IPS-NIHi11 (cell line): ENCODE measurements at regions not wholly inside any gene's neighbourhood (a gene's known extent, or its start where the extent isn't known, plus 50 kb on each side); places are given as distances from the start of the nearest gene placed in this dataset.
"Not testable (repeated sequence)": the region's sequence is repeated elsewhere in the genome, so short reads cannot be mapped to it uniquely, and the experiment has no call there.

ENCODE experiments used
- DNase-seq: peaks from one replicate; pipeline ENCODE4 v3.0.0; 2012; ENCODE audit warnings: mixed read lengths, low spot score

DNA sequence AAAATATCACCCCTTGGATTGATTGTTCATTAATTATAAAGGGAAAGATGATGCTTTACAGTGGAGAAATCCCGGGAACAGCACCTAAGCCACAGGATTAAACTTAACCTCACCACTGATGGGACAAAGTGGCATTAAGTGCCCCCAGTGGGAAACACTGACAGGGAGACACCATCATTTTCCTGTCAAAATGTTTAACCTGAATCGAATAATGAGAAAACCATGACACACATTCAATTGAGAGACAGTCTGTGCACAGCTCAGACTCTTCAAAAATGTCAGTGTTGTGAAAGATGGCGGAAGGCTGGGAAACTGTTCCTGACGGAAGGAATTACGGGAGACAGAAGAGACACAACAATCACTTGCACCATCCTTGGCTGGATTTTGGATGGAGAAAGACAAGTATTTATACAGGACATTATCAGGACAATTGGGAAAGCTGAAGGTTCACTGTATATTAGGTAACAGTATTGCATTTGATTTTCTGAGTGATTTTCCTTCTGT is 111.8 kb upstream of the ASB18 start:
- DNase-seq: no peak

DNA sequence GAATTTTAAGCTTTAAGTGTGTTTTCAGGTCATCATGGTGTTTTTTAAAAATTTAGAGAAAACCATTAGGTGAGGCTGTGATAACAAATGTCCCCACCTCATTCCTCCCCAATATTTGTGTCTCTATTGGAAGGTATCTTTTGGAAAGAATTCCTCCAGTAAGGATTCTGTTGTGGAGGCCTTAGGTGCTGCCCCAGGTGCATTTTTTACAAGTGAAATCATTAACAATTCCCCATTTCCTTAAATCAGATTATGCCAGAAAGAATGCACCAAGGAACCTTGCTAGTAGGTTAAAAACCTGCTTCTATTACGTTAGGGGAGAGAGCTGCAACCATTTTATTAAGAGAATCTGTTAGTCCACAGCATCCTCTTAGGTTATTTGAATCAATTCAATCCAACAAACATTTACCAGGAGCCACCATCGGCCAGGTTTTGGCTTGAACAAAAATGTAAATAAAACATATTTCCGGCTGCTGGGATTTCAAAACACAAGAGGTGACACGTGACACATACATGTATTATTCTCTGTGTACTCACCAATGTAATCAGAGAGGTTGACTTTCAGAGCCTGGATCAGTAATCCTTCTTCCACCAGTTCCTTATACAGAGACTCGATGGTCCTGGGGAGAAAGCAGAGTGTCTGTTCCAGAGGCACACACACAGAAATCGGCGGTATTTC is 112.5 kb upstream of the ASB18 start:
- DNase-seq: no peak

DNA sequence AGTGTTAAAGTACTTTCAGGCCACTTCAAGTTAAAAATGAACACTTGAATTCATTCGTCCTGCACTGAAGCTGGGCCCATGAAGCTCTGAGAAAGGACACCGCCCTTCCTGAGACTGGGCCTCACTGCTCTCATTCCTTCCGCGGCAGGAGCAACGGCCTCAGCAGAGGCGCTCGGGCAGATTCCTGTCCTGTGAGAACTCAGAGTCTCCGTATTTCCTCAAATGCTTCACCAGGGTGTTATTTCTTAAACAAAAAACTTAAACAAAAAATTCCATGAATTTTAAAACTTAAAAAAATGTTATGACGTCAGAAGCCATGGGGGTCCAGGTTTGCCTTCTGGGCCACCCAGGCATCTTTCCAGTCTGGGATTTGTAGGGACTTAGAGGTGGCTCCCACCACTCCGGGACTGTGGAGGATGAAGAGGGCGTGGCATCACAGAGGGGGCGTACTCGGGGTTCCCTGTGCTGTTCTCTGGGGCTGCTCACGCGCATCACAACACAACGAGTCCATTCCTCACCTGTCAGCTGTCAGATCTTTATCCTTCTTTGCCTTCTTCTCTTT is 115.9 kb upstream of the ASB18 start:
- DNase-seq: no peak

DNA sequence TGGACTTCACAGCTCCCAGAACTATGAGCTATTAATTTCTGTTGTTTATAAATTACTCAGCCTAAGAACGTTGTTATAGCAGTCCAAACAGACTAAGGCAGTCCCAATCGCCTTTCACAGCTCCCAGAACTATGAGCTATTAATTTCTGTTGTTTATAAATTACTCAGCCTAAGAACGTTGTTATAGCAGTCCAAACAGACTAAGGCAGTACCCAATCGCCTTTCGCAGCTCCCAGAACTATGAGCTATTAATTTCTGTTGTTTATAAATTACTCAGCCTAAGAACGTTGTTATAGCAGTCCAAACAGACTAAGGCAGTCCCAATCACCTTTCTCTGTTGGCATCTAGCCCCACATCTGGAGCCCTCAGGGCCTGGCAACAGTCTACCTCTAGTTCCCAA is 117.0 kb upstream of the ASB18 start:
- DNase-seq: not testable (repeated sequence)

DNA sequence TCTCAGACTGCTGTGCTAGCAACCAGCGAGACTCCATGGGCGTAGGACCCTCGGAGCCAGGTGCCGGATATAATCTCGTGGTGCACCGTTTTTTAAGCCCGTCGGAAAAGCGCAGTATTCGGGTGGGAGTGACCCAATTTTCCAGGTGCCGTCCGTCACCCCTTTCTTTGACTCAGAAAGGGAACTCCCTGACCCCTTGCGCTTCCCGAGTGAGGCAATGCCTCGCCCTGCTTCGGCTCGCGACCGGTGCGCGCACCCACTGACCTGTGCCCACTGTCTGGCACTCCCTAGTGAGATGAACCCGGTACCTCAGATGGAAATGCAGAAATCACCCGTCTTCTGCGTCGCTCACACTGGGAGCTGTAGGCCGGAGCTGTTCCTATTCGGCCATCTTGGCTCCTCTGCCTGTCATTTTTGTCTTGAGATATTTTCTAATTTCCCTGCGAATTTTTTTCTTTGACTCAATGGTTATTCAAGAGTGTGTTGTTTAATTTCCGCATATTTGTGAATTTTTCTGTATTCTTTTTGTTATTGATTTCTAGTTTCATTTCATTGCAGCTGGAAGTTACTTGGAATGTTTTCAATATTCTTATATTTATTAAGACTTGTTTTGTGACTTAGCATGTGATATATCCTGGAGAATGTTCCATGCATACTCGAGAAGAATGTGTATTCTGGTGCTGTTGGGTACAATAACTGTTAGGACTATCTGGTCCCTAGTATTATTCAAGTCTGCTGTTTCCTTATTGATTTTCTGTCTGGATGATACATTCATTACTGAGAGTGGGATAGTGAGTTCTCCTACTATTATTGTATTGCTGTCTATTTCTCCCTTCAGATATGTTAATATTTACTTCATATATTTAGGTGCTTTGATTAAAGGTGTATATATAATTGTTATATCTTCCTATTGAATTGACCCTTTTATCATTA is 125.3 kb upstream of the ASB18 start:
- not testable (repeated sequence) for DNase-seq

DNA sequence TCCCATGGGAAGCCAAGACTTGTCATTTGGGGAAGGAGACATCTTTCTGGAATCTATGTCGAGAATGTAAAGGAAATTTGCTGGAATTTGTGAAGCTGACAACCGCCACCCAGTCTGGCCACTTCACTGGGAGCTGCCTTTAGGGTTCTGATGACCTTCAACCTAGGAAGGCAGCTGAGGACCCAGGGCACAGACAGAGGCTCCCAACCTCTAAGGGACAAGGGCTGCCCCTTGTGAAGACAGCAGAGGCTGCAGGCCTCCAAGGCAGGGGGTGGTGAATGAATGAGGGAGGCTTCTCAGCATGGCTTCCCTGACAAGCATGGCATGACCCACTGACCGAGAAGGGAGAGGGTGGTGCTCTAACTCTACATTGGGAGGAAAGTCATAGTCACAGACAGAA is 128.9 kb upstream of the ASB18 start:
- DNase-seq: no peak

DNA sequence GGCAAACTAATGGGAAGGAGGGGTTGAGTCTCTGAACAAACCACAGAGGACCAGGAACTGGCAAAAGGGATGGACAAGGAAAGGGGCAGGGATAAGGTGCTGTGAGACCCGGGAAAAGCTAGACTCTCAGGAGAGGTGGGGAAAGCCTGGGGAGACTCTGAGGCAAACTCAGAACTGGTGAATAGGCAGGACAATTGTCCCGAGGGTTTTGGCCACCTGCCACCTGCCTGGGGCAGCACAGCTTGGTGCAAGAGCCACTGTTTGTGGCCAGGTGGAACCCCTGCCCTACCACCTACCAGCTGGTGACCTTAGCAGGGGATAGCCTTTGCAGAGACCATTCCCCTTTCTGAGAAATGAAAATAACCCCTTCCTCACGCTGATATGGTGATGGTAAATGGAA is 129.4 kb upstream of the ASB18 start:
- no peak for DNase-seq

DNA sequence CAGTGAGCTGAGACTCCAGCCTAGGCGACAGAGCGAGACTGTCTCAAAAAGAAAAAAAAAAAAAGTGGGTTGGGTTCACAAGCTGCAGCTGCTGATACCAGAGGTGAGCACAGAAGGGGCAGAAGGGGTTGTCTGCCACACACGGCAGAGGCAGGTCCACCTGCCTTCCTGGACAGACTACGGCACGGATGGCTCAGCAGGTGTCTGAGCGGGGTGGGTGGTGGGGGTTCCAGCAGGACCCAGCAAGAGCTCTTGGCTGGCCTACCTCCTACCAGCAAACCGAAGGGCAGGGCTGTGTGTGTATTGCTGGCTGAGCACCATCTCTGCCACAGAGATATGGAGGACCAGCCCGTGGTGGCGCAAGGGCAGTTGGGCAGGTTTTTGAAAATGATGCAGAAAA is 130.4 kb upstream of the ASB18 start:
- no peak for DNase-seq

DNA sequence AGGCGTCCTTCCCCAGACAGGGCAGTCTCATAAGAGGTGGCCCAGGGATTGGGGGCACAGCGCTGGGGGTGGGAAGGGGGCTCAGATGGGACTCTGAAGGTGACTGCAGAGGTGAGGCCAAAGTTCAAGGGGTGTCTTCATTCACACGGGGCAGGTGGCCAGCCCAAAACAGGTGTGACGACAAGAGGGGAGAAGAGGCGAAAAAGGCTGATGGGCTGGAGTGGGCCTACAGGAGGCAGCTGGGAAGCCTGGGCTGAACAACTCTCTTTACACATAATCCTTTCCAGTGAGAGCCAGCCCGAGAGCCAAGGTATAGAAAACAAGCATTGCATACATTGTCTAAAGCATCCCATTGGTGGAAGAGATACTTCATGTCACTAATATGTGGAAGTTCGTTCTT is 130.9 kb upstream of the ASB18 start:
- DNase-seq: no peak

DNA sequence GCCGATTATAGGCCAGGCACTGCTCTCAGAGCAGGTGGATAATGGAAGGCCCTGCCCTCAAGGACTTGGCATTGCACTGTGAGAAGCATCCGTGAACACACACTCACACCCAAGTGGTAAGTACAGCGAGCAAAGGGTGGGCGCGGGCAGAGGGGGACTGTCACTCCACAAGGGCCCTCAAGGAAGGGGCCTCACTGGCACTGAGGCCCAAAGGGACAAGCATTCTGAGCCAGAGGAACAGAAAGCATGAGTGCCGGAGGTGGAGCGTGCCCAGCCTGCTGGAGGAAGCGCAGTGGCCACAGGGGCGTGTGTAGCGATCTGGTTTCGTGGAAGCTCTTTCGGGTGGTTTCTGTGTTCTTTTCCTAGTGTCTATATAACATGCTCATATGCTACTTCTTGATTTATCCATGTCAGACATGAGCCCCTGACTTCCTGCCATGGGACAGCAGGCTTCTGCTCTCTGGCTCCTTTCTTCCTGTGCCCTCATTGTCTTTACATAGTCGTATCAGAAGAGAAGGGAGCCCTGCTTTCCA is 132.7 kb upstream of the ASB18 start:
- no peak for DNase-seq

DNA sequence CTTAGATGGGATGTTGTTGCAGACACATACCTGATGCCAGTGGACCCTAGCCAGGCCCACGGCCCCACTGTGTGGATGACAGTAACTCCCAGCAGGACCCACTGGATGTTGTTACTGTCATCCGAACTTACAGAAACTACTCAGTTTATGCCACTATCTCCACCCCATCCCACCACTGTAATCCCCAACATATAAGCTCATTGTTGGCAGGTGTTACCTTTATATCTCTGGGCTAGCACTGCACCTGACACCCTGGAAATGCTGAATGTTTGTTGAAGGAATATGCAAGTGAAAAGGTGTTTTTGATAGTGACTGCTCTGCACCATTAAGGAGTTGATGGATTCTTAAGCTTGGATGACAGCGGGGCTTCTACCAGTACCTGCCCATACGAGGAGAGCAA is 133.5 kb upstream of the ASB18 start:
- DNase-seq: no peak

DNA sequence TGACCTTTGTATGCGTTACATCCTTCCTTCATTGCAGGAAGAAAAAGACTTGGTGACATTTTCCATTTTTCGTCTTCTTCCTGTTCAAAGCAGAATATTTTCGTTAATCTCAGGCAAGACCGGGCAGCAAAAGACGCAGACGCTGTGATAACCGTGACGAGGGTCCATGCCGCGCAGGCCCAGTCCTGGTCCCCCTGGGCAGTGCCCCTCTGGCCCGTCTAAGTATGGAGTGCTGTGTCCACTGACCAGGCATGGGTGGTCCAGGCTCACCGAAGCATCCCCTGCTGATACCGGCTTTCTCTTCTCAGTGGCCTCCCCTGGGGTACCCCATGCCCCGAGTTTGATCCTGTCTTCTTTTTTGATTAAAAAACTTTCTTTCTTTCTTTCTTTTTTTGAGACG is 135.2 kb upstream of the ASB18 start:
- DNase-seq: no peak

DNA sequence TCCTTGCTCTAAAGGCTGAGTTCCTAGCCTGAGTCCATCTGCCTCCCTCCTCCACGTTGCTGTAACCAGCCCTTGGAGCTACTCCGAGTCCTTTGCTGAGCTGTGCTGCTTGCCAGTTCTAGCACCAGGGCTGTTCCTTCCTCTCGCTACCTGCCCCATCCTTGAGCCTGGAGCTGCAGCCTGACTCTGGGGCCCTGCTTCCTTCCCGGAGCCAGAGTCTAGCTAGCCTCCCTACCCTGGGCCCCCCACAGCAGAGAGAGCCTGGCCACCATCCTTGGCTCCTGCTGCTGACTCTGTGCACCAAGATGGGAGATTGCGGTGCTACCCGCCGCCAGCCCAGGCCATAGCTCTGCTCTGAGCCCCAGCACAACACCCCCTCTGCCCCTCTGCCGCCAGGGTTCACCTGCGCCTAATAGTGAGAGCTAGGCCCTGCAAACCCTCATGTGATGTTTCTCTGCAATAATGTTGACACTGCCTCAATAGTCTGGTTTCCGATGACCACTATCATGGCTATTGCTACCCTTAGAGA is 135.9 kb upstream of the ASB18 start:
- DNase-seq: no peak

DNA sequence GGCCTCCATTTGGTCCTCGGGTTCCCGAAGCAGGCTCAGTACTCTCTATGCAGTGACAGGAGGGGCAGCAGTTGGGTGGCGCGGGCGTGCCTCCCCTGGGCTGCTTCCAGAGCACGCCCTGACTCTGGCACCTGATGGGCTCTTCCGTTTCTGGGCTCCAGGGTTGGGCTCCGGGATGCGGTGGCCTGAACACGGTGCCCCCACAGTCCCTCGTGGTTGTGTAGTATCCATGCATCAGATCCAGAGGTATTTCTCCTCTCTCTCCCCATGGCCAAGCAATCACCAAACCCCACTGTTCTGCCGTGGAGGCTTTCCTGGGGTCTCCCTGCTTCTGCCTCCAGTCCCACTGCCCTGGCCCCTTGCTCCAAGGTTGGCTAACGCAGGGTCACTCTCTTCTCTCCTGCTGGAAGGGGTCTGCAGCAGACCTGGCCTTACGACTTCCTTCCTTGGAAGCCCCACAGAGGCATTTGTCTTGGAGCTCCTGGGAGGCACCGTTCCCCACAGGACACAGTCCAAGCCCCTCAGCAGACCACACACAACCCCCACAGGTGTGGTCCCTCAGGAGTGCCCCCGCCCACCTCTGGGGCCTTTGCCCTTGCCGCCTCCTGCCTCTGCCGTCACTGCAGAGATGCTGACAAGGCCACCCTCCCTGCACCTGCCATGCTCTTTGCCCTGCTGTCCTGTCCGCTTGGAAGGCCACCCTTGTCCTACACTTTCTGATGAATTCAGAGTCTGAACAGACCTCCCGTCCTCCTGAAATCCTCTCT is 136.6 kb upstream of the ASB18 start:
- DNase-seq: no peak

DNA sequence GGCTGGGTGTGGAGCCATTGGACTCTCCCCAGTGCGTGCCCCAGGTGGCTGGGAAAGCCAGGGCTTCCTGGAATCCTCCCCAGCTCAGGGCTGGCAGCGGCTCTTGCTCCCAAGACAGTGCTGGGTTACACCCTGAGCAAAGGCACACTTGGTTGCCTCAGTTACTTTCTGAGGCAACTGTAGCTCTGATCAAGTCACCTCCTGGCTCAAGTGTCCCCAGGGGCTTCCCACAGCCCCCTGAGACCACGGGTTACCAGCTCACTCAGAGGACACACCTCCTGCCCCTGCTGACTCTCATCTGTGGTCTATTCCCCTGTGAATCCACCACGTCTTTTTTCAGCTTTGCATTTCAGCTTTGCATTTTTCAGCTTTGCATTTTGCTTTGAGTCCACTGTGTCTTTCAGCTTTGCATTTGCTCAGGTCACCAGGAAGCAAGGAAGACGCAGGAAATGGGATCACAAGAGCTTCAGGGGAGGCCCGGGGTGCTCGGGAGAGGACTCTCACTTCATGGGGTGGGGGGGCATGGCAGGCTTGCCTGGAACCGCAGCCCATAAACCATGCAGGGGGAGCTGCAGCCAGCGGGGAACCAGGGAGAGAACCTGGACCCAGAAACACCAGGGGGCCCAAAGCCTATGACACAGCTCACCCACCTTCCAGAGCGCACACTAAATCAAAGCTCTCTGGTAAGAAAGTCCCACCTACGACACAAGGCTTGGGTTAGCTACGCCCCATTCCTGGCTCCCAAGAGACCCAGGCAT is 138.0 kb upstream of the ASB18 start:
- DNase-seq: no peak

DNA sequence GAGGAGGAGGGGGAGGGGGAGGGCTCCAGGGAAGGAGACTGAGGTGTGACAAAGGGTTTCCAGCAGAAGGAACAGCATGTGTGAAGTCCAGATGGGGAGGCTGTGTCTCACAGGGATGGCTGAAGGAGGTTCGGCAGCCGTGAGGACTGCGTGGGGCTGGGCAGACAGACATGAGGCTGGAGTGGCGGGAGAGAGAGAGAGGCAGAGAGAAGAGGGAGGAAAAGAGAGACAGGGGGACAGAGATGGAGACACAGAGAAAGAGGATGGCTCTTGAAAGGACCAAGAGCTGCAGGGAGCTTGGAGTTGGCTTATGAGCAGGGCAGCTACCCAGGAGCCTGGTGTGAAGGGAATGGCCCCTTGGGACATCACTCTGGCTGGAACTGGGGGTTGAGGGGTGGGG is 138.9 kb upstream of the ASB18 start:
- no peak for DNase-seq

DNA sequence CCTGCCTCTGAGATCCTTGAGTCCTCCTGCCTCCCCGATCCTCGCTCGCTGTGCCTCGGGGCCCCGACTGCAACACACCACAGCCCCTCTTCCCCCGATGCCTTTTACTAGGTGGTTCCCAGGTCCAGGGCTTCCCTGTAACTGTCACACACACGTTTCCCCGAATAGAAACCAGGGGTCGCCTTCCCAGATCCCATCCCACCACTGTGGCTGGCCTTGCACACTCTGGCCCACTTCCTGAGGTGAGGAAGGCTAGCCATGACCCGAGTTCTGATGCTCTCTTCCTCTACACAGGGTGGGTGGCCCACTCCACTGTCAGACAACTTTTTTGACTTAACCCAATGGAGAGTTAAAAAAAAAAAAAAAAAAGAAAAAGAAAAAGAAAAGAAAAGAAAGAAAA is 139.6 kb upstream of the ASB18 start:
- no peak for DNase-seq

DNA sequence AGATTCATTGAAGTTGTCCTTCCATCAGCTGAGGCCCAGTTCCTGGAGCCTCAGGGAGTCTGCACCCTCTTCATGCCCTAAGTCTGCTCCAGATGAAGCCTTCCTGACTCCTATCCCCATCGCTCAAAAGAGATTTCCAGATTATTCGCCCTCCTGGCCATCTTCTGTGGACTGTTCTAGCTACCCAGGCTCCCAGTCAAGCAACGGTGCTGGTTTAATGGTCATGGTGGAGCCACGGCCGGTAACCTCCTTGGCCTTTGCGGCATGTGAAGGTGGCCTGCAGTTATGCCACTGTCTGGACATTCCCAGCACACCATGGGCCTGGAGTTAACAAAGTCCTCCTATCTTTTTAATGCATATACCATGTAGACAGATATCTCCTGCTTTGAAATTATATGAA is 140.1 kb upstream of the ASB18 start:
- no peak for DNase-seq

DNA sequence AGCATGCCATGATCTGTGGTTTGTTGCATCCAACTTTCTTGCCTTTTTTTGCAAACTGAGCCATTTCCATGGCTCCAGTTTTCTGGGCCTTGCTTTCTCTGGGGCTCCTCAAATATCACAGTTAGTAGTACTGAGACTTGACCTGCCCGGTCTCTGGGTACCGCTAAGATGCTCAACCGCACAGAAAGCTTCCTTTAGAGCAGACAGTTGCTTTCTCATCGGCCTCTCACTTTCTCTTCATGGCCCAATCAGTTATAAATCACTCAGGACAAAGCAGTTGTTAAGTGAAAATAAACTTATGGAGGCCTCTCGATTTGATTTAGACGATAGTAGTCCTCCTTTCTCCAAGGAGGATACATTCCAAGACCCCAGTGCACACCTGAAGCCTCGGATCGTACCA is 141.2 kb upstream of the ASB18 start:
- no peak for DNase-seq

DNA sequence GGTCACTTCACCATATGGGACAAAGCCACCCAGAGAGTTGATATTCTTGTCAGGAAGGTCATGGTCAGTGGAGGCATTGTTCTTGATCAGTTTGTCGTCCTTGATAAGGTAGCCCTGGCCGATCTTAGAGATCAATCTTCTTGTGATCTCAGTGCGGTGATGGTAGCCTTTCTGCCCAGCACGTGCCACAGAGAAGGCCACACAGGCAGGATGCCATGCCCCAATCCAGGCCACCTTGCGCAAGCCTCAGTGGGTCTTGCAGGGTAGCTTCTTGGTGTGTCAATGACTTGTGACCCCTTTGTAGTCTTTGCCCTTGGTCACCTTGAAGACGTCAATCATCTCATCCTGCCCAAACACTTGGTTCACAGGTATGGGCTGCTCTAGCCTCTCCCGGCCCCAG is 143.9 kb upstream of the ASB18 start:
- DNase-seq: no peak

DNA sequence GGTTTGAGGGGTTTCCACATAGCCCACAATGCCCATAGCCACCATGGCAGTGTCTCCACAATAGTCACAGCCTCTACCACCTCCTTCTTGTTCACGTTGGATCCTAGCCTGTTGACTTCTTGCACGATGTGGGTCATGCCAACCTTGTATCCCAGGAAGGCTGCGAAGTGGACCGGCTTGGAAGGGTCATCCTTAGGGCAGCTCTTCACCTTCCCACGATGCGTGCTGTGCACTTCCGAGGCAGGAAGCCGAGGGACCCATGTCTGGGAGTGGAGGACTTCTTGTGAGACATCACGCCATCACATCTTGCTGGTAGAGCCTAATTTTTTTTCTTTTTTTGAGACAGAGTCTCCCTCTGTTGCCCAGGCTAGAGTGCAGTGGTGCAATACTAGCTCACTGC is 144.6 kb upstream of the ASB18 start:
- DNase-seq: no peak
